CD4-positive, alpha-beta T cell treated with Interleukin-17A for 1 hour (primary cell): ENCODE measurements at regions not wholly inside any gene's neighbourhood (a gene's known extent, or its start where the extent isn't known, plus 50 kb on each side); places are given as distances from the start of the nearest gene placed in this dataset.
A peak's percentile ranks its signal among the peaks of the same experiment; 100 is the strongest.

Experiments used
- DNase-seq: peaks from one replicate; pipeline ENCODE4 v3.0.0-alpha.2; 2020

GRCh38 chr11:62026739-62027370 lies 59.4 kb upstream of the FTH1 start:
- DNase-seq: no peak

GRCh38 chr11:62025487-62026105 lies 58.2 kb upstream of the FTH1 start:
- peak; percentile 96 for DNase-seq

GRCh38 chr11:62024936-62025486 lies 57.6 kb upstream of the FTH1 start:
- no peak for DNase-seq

GRCh38 chr11:62022211-62022610 lies 54.8 kb upstream of the FTH1 start:
- no peak for DNase-seq

- DNase-seq: no peak
Measured at GRCh38 chr11:62020661-62021060, 53.2 kb upstream of the FTH1 start.

GRCh38 chr11:62018981-62019664 lies 51.7 kb upstream of the FTH1 start:
- no peak for DNase-seq

- DNase-seq: no peak
Measured at GRCh38 chr11:62017878-62018655, 50.6 kb upstream of the FTH1 start.
